OCI-LY3 (cell line): ENCODE measurements at regions not wholly inside any gene's neighbourhood (a gene's known extent, or its start where the extent isn't known, plus 50 kb on each side); places are given as distances from the start of the nearest gene placed in this dataset.

Source experiments
- H2AFZ ChIP-seq: fragments of 200-600, 300-600 bp; shearing (Covaris generic); 2 replicates; pipeline ENCODE4 v1.6.0; 2014; ENCODE audit warnings: antibody characterized with exemption, low read depth, low read length
- H3K27ac ChIP-seq: fragments of 200-600, 300-600 bp; sonication (generic); 2 replicates; pipeline ENCODE4 v1.5.1; 2014; ENCODE audit warnings: mild to moderate bottlenecking, low read length, moderate library complexity, mixed read lengths
- H3K27me3 ChIP-seq: fragments of 200-600, 300-600 bp; sonication (generic); 2 replicates; pipeline ENCODE4 v1.6.1; 2014; ENCODE audit warnings: low read depth, low read length, mixed read lengths
- H3K36me3 ChIP-seq: fragments of 200-600, 300-600 bp; sonication (generic); replicated peaks from 2 replicates; pipeline ENCODE3; 2014; ENCODE audit warnings: low read depth, low read length, mixed read lengths
- H3K4me1 ChIP-seq: fragments of 300-600, 200-600 bp; sonication (generic); 2 replicates; pipeline ENCODE4 v1.6.1; 2014; ENCODE audit warnings: low read length, mixed read lengths
- H3K4me2 ChIP-seq: fragments of 200-600, 300-600 bp; sonication (generic); 2 replicates; pipeline ENCODE4 v1.6.1; 2014; ENCODE audit warnings: low read length, mixed read lengths
- H3K4me3 ChIP-seq: fragments of 300-600, 200-600 bp; sonication (generic); 2 replicates; pipeline ENCODE4 v1.5.1; 2014; ENCODE audit warnings: antibody characterized with exemption, mild to moderate bottlenecking, low read length, moderate library complexity
- H3K79me2 ChIP-seq: fragments of 300-600, 200-600 bp; shearing (Covaris generic); 2 replicates; pipeline ENCODE4 v1.6.1; 2014; ENCODE audit warnings: mild to moderate bottlenecking, low read length, mixed read lengths
- H3K9ac ChIP-seq: fragments of 300-600, 200-600 bp; shearing (Covaris generic); 2 replicates; pipeline ENCODE4 v1.6.0; 2014; ENCODE audit warnings: mild to moderate bottlenecking, low read length, moderate library complexity
- H3K9me3 ChIP-seq: fragments of 200-600, 300-600 bp; shearing (Covaris generic); 2 replicates; pipeline ENCODE4 v1.6.1; 2014; ENCODE audit warnings: low read length, mixed read lengths; ENCODE audit not compliant: insufficient read depth
- H4K20me1 ChIP-seq: fragments of 200-600, 300-600 bp; sonication (generic); 2 replicates; pipeline ENCODE4 v1.6.1; 2016; ENCODE audit warnings: low read length, mixed read lengths; ENCODE audit not compliant: insufficient read depth
- CTCF ChIP-seq: fragments of 200-600, 300-600 bp; sonication (generic); IDR thresholded peaks from 2 replicates; pipeline ENCODE4 v1.5.1; 2014; ENCODE audit warnings: antibody characterized with exemption, low read length, low read depth
- EZH2phosphoT487 ChIP-seq: fragments of 200-600 bp; shearing (Covaris generic); IDR thresholded peaks from 2 replicates; pipeline ENCODE4 v1.6.1; 2018; ENCODE audit warnings: antibody characterized with exemption, mixed run types, low read depth

GRCh38 chr4:85391071-85391470 is 83.9 kb upstream of the ARHGAP24 start:
- H3K4me2 ChIP-seq = peak overlapping the region; percentile 93
- H2AFZ ChIP-seq = no peak overlapping the region
- H3K27ac ChIP-seq = peak overlapping the region; percentile 96
- H3K9ac ChIP-seq = no peak overlapping the region
- peak overlapping the region; percentile 65; the same call in 1 of the 2 replicates for H3K4me3 ChIP-seq
- peaks cover 3% of the 10 kb centered on the region for H3K36me3 ChIP-seq
- no peaks in the 10 kb centered on the region for H3K9me3 ChIP-seq
- peaks cover 40% of the 10 kb centered on the region for H3K4me1 ChIP-seq
- H3K79me2 ChIP-seq = no peaks in the 10 kb centered on the region
- TF ChIP-seq EZH2phosphoT487 = no peak
- TF ChIP-seq CTCF = no peak
- H4K20me1 ChIP-seq = no peaks in the 10 kb centered on the region
- H3K27me3 ChIP-seq = no peaks in the 10 kb centered on the region

- H2AFZ ChIP-seq = no peak overlapping the region
- H4K20me1 ChIP-seq = no peaks in the 10 kb centered on the region
These were observed 83.2 kb upstream of the ARHGAP24 start for GRCh38 chr4:85391589-85392410.

GRCh38 chr4:85393201-85393600 is 81.7 kb upstream of the ARHGAP24 start:
- Histone ChIP-seq H3K4me1 (peaks cover 41% of the 10 kb centered on the region), H3K27ac (peak overlapping the region; percentile 65)

More at GRCh38 chr4:85391589-85392410, 83.2 kb upstream of the ARHGAP24 start:
- no peaks in the 10 kb centered on the region for H3K79me2 ChIP-seq
- peak overlapping the region; percentile 93 for H3K4me2 ChIP-seq
- H3K9ac ChIP-seq = peak overlapping the region; percentile 64
- H3K27me3 ChIP-seq = no peaks in the 10 kb centered on the region
- peaks cover 40% of the 10 kb centered on the region for H3K4me1 ChIP-seq
- H3K9me3 ChIP-seq = no peaks in the 10 kb centered on the region
- peak overlapping the region; percentile 96 for H3K27ac ChIP-seq
- H3K36me3 ChIP-seq = peaks cover 3% of the 10 kb centered on the region
- H3K4me3 ChIP-seq = peak overlapping the region; percentile 65
- TF ChIP-seq CTCF (no peak), EZH2phosphoT487 (no peak)

More at GRCh38 chr4:85393201-85393600, 81.7 kb upstream of the ARHGAP24 start:
- Histone ChIP-seq H2AFZ (no peak overlapping the region), H3K79me2 (no peaks in the 10 kb centered on the region), H3K36me3 (peaks cover 3% of the 10 kb centered on the region), H4K20me1 (no peaks in the 10 kb centered on the region), H3K4me2 (peak overlapping the region; percentile 75), H3K27me3 (no peaks in the 10 kb centered on the region), H3K4me3 (peak overlapping the region; percentile 39), H3K9ac (0 out of 2 replicates have a peak overlapping the region, but pooled peaks have one; percentile 2), H3K9me3 (no peaks in the 10 kb centered on the region)
- TF ChIP-seq EZH2phosphoT487 (no peak), CTCF (no peak)
